IPS-15b (cell line): ENCODE measurements at regions not wholly inside any gene's neighbourhood (a gene's known extent, or its start where the extent isn't known, plus 50 kb on each side); places are given as distances from the start of the nearest gene placed in this dataset.
"Not testable (repeated sequence)": the region's sequence is repeated elsewhere in the genome, so short reads cannot be mapped to it uniquely, and the experiment has no call there.

Experiments used
- H3K27me3 ChIP-seq: one replicate; pipeline ENCODE4 v1.6.1; 2013; ENCODE audit warnings: low read length; ENCODE audit not compliant: control insufficient read depth, insufficient read depth
- H3K36me3 ChIP-seq: one replicate; pipeline ENCODE4 v1.6.1; 2013; ENCODE audit warnings: low read length; ENCODE audit not compliant: control insufficient read depth, insufficient read depth
- H3K4me1 ChIP-seq: one replicate; pipeline ENCODE4 v1.6.1; 2013; ENCODE audit warnings: mild to moderate bottlenecking, low read length; ENCODE audit not compliant: control insufficient read depth, insufficient read depth
- H3K4me3 ChIP-seq: one replicate; pipeline ENCODE4 v1.5.1; 2013; ENCODE audit warnings: low read depth, low read length
- H3K9ac ChIP-seq: one replicate; pipeline ENCODE4 v1.6.1; 2013; ENCODE audit warnings: low read depth, mild to moderate bottlenecking, low read length
- H3K9me3 ChIP-seq: one replicate; pipeline ENCODE4 v1.6.1; 2013; ENCODE audit warnings: mild to moderate bottlenecking, low read length; ENCODE audit not compliant: control insufficient read depth, insufficient read depth

- H3K4me3 ChIP-seq, result no peak overlapping the region
- no peak overlapping the region for H3K9ac ChIP-seq
- no peaks in the 10 kb centered on the region for H3K4me1 ChIP-seq
- no peaks in the 10 kb centered on the region for H3K36me3 ChIP-seq
- H3K9me3 ChIP-seq, result no peaks in the 10 kb centered on the region
- no peaks in the 10 kb centered on the region for H3K27me3 ChIP-seq
These were observed 703.1 kb downstream of the RFPL4B start for GRCh38 chr6:113050010-113050858.

DNA sequence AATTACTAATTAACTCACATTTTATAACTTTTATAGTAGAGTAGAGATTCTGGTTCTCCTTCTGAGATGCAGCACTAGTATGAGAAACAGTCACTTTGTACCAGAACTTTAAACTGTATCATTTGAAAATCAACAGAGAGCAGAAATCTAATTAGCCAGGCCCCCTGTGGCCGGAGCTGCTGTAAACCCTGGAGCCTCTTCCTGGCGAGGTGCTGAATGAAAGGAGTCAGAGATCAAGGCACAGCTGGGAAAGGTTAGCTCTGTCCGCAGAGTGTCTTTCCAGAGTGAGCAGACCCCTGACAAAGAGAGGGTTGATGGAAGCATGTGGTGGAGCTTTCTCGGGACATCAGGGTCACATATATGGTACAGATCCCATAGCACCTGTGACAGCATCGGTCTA lies 703.8 kb downstream of the RFPL4B start:
- Histone ChIP-seq H3K9ac (no peak overlapping the region), H3K36me3 (no peaks in the 10 kb centered on the region), H3K4me1 (no peaks in the 10 kb centered on the region), H3K27me3 (no peaks in the 10 kb centered on the region), H3K4me3 (no peak overlapping the region), H3K9me3 (no peaks in the 10 kb centered on the region)

DNA sequence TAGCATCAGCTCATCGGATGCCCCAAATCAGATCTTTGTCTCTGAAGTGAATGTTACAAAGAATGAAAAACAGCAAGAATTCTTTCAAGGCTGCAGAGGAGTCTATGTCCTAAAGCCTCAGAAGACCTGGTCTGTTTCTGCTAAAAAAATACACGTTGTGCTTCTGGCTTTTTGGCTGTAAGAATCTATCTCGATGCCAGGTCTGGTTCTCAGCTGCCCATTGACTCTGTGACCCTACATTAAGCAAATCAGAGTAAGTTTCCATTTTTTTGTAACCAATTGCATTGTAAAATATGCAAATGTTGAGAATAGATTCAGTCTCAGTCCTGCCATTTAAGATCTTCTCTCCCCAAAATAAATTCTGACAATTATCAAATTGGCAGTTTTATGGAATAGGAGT lies 705.4 kb downstream of the RFPL4B start:
- H3K27me3 ChIP-seq, result no peaks in the 10 kb centered on the region
- H3K9me3 ChIP-seq, result no peaks in the 10 kb centered on the region
- H3K4me1 ChIP-seq, result no peaks in the 10 kb centered on the region
- H3K36me3 ChIP-seq, result no peaks in the 10 kb centered on the region
- no peak overlapping the region for H3K9ac ChIP-seq
- no peak overlapping the region for H3K4me3 ChIP-seq

DNA sequence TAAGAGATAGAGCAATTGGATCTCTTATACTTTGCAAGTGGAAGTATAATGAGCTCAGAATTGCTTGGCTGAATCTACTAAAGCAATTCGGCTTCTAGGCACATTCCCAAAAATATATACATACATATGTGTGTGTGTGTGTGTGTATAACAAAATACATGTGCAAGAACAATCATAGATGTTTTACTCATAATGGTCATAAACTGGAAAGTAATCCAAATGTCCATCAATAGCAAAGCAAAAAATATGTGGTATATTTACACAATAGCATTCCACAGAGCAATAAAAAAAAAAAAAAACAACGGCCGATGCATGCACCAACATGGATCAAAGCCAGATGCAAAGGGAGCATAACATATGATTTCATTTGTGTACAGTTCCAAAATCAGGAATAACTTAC lies 707.9 kb downstream of the RFPL4B start:
- H3K27me3 ChIP-seq, result no peaks in the 10 kb centered on the region
- H3K4me3 ChIP-seq, result no peak overlapping the region
- H3K4me1 ChIP-seq, result no peaks in the 10 kb centered on the region
- H3K9me3 ChIP-seq, result no peaks in the 10 kb centered on the region
- H3K9ac ChIP-seq, result no peak overlapping the region
- H3K36me3 ChIP-seq, result no peaks in the 10 kb centered on the region

DNA sequence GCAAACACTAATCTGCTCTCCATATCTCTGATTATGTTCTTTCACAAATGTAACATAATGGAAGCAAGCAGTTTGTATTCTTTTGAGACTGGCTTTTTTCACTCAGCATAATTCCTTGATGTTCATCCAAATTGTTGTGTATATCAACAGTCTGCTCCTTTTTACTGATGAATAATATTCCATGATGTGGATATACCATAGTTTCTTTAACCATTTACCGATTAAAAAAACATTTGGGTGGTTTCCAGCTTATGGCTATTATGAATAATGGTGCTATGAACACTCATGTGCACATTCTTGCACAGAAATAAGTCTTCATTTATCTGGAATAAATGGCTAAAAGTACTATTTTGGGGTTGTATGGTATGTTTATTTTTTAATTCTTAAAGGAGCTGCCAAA lies 708.9 kb downstream of the RFPL4B start:
- no peak overlapping the region for H3K9ac ChIP-seq
- H3K36me3 ChIP-seq, result no peaks in the 10 kb centered on the region
- H3K9me3 ChIP-seq, result no peaks in the 10 kb centered on the region
- H3K27me3 ChIP-seq, result no peaks in the 10 kb centered on the region
- H3K4me1 ChIP-seq, result no peaks in the 10 kb centered on the region
- H3K4me3 ChIP-seq, result no peak overlapping the region

DNA sequence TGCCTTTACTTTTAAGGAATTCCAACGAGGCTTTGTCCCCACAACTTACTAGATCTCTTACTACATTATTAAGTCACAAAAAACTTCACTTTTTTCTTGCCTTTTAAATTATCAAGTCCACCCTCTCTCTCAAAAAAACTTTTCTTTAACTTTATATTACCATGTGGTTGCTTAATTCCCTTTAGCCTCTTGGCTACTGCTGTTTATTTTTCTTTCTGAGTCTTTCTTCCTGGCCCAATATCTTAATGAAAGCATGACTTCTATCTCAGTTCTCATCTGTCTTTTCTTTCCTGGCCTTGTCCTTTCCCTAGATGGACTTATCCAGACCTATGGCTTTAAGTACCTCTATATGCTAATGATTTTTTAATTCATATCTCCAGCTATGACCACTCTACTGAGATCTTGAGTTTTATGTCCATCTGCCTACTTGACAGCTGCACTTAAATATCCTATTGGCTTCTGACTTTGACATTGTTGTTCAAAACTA lies 710.5 kb downstream of the RFPL4B start:
- H3K9me3 ChIP-seq, result no peaks in the 10 kb centered on the region
- no peak overlapping the region for H3K4me3 ChIP-seq
- no peaks in the 10 kb centered on the region for H3K4me1 ChIP-seq
- H3K9ac ChIP-seq, result no peak overlapping the region
- H3K36me3 ChIP-seq, result no peaks in the 10 kb centered on the region
- H3K27me3 ChIP-seq, result no peaks in the 10 kb centered on the region

DNA sequence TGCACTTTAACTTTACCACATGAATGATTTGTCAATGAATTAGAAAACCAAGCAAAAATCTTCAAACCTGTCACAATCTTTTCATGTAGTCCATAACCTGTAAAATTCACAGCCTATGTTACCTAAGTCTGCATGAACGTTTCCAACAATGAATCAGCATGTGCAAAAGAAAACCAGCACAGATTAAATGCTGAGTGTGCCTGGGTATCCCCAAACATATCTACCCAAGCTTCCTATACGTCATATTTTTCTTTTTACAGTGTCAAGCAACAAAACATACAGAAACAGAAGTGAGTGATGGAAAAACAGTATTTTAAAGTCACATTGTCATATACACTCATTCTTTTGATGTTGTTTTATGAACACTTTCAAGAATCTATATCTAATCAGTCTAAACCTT lies 713.5 kb downstream of the RFPL4B start:
- H3K9me3 ChIP-seq, result no peaks in the 10 kb centered on the region
- no peak overlapping the region for H3K9ac ChIP-seq
- H3K4me1 ChIP-seq, result peaks cover 4% of the 10 kb centered on the region
- H3K4me3 ChIP-seq, result no peak overlapping the region
- H3K27me3 ChIP-seq, result no peaks in the 10 kb centered on the region
- no peaks in the 10 kb centered on the region for H3K36me3 ChIP-seq

GRCh38 chr6:113065611-113066010 lies 718.5 kb downstream of the RFPL4B start:
- no peaks in the 10 kb centered on the region for H3K27me3 ChIP-seq
- H3K36me3 ChIP-seq, result no peaks in the 10 kb centered on the region
- no peaks in the 10 kb centered on the region for H3K9me3 ChIP-seq
- peaks cover 10% of the 10 kb centered on the region for H3K4me1 ChIP-seq
- H3K4me3 ChIP-seq, result no peak overlapping the region
- no peak overlapping the region for H3K9ac ChIP-seq

DNA sequence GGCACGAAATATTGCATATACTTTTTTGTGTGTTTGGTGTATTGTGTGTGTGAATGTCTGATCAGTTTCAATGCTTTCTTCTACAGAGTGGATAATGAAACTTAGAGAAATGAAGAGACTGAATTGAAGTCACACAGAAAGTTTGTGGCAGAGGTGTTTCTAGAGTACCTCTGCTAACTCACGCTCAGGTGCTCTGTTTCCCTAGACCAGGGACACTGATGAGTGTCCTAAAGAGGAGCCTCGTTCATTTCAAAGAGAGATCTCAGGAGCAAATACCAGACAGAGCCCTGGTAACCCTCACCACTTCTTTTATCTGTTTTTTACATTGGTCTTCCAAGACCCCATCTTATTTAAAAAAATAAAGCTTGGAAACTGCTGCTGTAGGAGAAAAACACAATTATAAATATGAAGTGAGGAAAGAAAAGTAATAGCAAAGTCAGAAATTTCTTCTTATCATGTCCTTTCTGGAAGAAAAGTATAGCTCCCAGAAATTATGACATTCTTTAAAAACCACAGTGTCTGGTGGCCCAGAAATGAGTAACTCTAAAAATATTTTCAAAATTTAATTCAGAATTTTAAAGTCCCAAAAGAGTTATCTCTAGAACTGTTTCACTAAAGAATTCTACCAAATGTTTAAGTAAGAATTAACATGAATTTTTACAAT lies 720.6 kb downstream of the RFPL4B start:
- Histone ChIP-seq H3K9me3 (no peaks in the 10 kb centered on the region), H3K9ac (no peak overlapping the region), H3K4me1 (peaks cover 10% of the 10 kb centered on the region), H3K27me3 (no peaks in the 10 kb centered on the region), H3K36me3 (no peaks in the 10 kb centered on the region), H3K4me3 (no peak overlapping the region)

DNA sequence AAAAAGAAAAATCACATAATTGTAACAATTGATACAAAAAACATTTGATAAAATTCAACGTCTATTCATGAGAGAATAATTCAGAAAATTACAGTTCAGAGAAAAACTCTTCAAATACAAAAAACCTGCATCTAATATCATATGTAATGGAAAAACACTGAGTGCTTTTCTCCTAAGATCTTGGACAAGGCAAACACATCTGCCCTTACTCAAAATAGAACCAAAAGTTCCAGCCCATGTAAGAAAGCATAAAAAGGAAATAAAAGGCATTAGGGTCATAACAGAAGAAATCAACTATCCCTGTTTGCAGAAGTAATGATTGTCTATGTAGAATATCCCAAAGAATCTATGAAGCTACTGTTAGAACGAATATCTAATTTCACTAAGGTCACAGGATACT lies 721.4 kb downstream of the RFPL4B start:
- peaks cover 10% of the 10 kb centered on the region for H3K4me1 ChIP-seq
- H3K9ac ChIP-seq, result no peak overlapping the region
- H3K4me3 ChIP-seq, result no peak overlapping the region
- no peaks in the 10 kb centered on the region for H3K36me3 ChIP-seq
- H3K27me3 ChIP-seq, result no peaks in the 10 kb centered on the region
- H3K9me3 ChIP-seq, result no peaks in the 10 kb centered on the region

- H3K9me3 ChIP-seq, H3K9ac ChIP-seq, H3K4me3 ChIP-seq, H3K27me3 ChIP-seq, H3K36me3 ChIP-seq, H3K4me1 ChIP-seq: not testable (repeated sequence)
These were observed 723.6 kb downstream of the RFPL4B start for GRCh38 chr6:113070681-113071080.

DNA sequence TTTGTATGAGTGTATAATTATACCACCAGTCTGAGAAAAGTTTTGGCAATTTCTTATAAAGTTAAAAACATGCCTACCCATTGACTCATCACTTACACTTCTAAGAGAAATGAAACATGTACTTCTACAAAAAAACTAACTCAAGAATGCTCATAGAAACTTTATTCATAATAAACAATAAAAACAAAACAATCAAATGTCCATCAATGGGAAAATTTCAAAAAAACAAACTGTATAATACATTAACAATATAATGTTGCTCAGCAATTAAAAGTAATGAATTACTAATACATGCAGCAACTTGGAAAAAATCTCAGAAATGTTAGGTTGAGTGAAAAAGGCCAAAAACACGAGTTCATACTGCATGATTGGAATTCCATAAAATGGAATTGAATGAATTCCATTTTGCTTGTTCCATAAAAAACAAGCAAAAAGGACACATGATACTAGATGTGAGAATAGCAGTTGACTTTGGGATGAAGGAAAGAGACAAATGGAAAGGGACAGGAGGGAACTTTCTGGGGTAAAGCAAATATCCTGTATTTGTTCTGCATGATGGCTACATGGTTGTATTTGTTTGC lies 726.6 kb downstream of the RFPL4B start:
- no peaks in the 10 kb centered on the region for H3K4me1 ChIP-seq
- H3K27me3 ChIP-seq, result no peaks in the 10 kb centered on the region
- H3K36me3 ChIP-seq, result no peaks in the 10 kb centered on the region
- H3K4me3 ChIP-seq, result no peak overlapping the region
- no peak overlapping the region for H3K9ac ChIP-seq
- no peaks in the 10 kb centered on the region for H3K9me3 ChIP-seq
